GM21526 (cell line): ENCODE measurements at regions not wholly inside any gene's neighbourhood (a gene's known extent, or its start where the extent isn't known, plus 50 kb on each side); places are given as distances from the start of the nearest gene placed in this dataset.
"Not testable (repeated sequence)": the region's sequence is repeated elsewhere in the genome, so short reads cannot be mapped to it uniquely, and the experiment has no call there.

Source experiments
- ATAC-seq: cut with Tn5 transposase; IDR thresholded peaks from one replicate; pipeline ENCODE4 v1.9.1; 2021; ENCODE audit warnings: moderate library complexity; ENCODE audit not compliant: unreplicated experiment, low FRiP score

DNA sequence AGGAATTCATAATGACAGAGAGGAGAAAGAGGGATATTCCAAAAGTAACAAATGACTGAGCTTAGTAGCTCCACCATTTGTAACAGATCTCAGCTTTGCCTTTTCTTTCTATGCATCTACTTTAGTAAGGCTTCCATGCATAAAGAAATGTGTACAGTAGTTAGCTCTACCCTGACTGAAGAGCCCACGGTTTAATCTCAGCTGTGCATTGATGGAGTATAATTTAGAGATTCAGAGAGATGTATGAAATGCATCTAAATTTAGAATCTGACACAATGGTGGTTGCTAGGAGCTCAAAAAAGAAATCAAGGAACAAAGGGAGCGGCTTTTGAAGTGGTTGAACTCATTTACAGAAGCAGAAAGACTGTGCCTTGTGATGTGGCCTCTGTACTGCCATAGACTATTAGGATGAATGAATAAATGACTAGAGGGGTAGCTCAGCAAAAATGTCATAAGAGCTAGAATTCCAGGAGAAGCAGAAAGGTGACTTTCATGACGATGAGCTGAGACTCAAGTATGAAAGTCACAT is 838.6 kb downstream of the RPS29 start:
- no peak for ATAC-seq

DNA sequence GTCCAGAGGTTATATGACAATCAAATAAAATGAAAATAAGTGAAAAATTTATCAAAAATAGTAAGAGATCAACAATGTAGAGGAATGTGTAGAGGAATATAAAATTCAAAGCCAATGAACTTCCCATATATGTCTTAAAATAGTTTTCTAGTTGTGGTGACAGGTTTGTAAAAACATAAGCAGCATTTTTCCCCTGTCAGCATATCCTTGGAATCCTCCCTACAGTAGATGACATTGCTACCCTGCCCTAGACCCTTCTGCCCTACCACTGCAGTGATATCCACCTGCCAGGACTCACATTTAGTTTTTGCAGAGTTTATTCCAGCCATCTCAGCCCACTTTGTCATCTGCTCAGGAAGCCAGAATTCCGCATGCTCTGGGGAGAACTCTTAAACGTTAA is 842.0 kb downstream of the RPS29 start:
- no peak for ATAC-seq

DNA sequence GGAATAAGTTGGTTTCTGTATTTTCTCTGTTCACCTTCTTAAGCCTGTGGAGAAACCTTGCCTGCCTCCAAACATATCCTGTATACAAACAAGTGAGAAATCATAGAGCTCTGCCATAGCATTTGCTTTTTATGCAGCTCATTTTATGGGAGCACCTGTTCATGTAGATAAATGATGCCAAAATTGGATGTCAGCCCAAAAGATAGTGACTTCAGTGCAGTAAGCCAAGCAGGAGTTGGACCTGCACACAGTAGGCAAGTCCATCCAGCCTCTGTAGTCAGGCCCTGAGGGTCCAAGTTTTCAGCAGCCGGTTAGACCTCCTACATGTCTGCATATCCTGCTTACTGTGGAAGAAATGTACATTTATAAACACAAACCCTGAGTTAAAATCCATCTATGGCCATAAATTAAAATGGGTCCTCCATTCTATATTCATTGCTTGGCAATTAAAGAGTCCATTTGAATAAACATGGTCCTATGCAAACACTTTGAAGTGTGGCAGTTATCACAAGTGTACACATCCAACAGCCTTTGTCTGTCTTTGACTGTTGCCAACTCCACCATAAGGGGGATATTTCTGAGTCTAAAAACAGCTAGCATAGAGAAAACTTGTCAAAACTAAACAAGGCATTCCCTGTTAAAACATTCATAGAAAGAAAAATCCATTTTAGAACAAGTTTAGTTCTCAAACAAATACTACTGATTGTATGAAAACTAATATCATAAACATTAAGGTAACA is 847.8 kb downstream of the RPS29 start:
- no peak for ATAC-seq

DNA sequence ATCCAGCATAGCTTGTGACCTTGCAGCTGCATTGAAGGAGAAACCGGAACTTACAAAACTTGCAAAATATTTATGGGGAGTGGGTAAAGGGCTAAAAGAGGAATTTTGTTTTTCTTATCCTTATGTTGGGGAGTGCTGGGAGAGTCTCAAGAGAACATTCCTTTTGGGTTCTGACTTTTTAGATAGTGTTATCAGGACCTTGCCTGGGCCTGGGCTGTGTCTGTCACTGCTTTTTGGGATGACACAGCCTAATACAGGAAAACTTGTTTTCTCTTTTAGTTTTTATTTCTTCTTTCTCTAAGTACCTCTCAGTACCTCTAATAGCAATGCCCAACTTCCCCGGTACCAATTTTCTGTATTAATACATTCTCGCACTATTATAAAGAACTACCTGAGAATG is 850.6 kb downstream of the RPS29 start:
- no peak for ATAC-seq

DNA sequence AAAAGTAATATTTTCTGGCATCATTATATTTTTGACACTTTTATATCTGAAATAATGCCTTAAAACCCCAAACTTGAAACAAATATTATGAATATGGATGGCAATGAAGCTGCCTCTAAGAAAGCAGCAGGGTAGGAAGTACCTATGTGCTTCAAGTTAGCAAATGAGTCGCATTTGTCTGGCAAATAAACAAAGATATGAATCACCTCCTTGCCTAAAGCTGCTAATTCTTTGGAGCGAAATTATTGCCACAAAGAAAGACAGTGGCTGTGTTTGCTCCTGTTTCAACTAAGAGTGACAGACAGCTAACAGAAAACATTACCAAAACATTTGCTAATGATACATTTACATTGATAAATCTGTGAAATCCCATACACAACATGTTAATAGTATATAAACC is 854.9 kb downstream of the RPS29 start:
- no peak for ATAC-seq

DNA sequence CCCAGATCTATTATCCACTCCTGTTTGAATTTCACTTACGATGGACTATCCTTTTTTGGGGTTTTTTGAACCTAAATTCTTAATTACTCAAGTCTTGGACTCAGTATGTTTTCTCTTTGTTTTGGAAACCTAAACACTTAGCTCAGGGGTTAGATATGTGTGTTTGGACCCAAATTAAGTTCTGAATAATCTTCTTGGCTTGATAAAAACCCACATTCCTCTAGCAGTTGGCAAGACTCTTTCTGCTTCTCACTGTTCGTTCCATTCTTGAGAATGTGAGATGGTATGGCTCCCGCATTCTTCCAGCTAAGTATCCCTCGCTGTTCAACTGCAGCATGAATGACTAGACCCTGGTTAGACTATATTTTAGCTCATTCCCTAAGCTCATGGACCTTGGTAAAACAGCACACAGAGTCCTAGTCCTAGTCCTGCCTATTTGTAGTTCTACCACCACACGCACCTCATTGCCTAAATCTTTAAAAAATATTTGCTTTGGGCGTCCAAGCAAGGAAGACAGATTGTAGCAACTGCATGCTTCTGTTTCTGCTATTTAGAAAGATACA is 860.0 kb downstream of the RPS29 start:
- no peak for ATAC-seq

DNA sequence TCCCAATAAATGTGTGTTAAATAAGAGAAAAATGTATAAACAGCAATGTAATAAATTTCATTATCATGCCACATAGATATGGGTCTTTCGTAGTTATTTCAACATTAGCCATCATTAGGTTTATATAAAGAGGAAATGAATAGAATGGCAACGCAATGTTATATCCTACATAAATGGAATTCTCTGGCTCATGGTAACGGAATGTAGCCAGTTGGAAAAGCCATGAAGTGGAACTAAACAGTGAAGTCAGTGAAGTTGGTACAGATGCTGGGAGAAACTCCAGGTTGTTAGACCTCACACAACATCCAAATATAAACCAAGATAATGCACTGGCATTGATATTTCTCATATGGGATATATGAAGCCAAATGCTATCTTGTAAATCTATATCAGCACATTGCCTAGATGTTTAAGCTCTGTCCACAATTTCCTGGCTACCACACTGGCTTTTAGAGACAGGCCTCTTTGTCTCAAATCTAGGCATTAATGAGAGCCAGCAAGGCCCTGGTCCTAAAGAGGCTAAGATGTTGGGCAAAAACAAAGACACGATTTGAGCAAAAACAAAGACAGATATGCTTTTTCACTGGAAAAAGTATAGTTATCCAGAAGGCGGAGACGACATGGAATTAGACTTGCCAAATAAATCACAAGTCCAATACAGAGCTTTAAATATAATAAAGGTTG is 861.0 kb downstream of the RPS29 start:
- no peak for ATAC-seq

DNA sequence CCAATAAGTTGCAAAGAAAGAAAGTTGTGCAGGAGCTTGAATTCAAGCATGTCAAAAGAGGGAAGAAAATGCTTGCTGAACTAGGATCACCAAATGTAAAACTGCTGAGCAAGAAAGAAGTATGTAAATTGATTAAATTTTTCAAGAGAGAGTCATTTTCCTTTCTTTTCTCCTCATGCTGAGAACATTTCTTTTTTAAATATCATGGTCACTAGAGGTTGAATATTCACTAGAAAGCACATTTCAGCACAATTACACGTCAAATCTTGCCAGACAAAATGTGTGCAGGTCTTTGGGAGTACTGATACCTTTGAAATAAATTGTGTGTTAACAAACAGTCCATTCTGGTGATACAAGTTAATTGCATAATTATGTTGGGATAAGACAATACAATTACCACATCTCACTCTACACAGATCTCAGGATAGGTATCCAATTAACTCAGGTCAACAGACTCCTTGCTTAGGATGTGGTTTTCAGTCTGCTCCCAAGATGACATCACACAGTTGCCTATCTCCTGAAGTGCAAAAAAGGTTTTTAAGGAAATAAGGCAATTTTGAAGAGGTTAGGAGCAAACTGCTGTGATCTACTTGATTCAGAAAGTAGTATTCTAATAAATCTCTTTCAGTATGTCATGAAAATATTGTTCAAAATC is 862.2 kb downstream of the RPS29 start:
- no peak for ATAC-seq

DNA sequence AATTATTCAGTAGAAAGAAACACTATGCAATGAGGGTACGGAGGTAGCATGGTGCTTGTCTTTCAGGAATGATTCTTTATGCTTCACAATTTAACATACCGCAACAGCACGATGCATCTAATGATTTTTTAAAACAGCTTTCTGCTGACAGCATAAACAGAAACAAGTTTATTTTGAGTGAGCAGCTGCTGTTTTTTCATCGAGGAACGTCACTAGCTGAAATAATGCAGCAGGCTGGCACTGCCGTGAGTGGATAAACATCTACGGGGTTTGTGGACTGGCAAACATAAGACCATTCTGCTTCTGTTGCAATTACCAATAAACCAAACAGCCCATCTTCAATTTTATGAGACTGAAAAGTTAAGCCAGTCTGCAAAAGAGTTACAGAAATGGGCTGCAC is 871.8 kb downstream of the RPS29 start:
- no peak for ATAC-seq

DNA sequence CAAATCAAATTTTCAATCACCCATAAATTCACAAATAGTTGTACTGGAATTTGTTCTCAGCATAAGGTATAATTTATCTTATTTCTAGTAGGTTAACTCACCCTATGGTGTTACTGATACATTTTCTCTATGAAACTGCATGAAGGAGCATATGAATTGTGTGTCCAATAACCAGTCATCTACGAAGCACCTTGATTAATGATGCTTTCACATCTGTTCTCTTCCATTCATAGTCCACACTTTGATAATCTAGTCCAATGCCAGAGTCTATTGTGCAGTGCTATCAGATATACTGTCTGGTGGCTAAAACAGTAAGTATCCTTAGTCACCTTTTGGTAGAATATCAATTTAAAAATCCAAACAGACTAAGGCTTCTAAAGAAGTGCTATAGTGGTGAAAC is 876.0 kb downstream of the RPS29 start:
- no peak for ATAC-seq

DNA sequence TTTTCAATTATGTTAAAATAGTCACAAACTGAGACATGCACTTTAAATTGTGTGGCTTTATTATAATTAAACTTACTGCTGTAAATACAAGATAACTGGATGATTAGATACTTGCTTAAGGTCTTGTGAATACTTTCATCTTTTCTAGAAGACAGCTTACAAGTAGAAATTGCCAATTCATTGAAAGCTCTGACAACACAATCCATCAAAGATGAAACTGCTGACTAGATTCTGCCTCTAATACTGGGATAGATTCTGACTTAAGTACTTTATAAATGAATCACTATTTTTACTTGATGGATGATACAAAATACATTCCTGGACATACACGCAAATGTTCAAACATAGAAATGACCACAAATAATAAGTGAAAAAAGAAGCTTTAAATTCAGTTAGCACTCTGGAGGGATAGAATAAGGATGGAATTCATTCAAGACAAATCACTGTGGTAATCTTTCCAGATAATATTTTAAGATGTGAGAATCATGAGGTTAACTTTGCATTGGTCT is 876.8 kb downstream of the RPS29 start:
- no peak for ATAC-seq

DNA sequence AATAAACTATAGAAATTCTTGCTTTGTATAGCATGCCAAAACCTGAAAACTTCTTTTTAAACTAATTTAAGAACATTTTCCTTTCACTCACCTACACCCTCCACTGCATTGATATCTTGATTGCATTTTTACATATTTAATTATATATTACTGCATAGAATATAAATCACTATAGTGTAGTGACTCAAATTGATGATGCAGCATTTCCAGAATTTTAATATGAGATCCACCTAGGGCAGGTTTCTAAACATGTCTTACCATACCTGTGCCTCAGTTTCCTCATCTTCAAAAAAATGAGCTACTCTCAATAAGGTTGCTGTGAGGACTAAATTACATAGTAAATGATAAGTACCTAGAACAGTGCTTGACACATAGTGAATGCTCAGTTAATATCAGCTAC is 881.5 kb downstream of the RPS29 start:
- ATAC-seq: no peak

DNA sequence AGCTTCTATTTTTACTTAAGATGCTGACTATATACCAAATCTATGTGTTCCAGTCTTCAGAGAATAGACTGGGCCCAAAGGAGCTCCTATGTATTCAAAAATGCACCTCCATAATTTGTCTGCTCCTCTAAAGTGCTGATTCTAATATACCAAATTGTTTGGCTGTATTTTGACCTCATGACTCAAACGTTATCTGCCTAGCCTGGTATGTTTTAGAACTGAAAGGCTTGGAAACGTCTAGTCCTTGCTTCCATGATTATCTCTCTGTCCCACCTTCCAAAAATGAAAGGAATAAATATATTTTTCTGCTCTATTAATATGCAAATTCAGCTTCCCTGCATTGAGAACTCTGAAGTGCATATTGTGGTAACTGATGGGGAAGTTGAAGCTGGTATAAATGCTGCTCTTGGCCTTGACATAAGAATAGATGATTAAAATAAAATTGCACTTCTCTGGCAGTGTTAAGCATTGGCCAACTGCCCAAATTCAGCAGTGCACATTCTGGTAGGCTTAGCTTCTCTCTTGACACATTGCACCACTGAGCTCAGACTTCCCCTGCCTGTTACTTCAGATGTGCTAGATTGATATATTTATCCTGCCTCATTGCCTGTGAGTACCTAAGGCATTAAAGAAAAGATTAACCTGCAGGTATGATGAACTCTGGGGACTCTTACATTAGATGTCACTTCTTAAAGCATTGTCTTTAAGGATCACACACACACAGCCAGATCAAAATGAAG is 882.3 kb downstream of the RPS29 start:
- ATAC-seq: no peak

DNA sequence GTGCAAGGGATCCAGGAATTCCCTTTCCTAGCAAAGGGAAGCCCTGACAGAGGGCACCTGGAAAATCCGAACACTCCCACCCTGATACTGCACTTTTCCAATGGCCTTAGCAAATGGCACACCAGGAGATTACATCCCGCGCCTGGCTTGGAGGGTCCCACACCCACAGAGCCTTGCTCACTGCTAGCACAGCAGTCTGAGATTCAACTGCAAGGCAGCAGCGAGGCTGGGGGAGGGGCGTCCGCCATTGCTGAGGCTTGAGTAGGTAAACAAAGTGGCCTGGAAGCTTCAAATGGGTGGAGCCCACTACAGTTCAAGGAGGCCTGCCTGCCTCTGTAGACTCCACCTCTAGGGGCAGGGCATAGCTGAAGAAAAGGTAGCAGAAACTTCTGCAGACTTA is 888.8 kb downstream of the RPS29 start:
- ATAC-seq: not testable (repeated sequence)

DNA sequence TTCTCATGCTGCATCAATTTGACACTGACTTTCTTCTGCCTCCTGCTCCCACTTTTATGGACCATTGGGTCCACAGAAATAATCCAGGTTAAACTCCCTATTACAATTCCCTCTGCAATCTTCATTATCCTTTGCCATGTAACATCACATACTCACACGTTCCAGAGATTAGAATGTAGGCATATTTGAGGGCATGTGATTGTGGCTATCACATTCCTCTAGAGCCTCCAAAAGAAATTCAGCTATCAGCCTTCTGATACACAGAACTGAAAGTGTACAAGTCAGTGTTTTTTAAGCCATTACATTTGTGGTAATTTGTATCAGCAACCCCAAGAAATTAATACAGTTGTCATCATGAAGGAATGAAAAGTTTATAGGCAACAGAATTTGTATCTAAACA is 892.4 kb downstream of the RPS29 start:
- no peak for ATAC-seq

DNA sequence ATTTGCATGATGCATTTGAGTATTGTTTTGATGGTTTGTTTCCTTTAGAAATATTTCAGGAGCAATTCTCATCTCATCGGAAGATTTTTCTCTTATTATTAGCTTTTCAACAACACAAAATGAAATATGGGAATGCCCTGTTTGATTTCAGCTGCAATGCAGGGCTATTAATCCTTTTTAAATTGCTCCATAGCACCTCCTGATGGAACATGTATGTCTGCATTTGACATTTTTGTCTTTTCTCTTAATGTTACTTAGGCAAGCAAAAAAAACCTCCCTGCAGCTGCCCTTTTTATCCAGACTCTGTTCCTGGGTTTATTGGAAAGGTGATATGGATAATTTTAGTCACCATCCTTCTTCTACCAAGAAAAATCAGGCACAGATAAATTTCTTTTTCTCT is 895.8 kb downstream of the RPS29 start:
- no peak for ATAC-seq

DNA sequence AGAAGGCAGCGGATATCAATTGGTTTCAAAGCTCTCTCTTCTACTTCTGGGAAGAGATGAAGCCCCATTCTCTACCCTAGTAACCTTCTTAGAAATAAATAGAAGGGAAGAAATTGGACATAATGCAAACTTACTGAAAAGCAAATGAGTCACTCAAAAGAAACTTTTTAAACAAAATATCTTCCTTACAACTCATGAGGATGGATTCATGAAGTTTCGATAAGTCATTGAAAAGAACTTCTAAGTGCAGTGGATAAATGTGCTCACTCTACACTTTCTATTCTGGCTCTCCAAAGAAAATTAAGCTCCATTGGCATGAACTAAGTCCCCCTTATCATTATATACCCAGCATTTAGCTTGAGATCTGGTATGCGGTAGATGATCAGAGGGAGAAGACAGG is 899.5 kb downstream of the RPS29 start:
- no peak for ATAC-seq

DNA sequence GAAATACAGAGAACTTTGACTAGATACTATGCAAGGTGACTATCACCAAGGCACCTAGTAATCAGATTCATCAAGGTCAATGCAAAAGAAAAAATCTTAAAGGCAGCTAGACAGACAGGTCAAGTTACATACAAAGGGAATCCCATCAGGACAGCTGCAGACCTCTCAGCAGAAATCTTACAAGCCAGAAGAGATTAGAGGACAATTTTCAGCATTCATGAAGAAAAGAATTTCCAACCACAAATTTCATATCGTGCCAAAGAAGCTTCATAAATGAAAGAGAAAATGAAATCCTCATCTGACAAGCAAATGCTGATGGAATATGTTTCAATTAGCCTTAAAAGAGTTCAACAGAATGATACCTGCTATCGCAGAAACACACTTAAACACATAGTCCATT is 913.7 kb downstream of the RPS29 start:
- no peak for ATAC-seq

DNA sequence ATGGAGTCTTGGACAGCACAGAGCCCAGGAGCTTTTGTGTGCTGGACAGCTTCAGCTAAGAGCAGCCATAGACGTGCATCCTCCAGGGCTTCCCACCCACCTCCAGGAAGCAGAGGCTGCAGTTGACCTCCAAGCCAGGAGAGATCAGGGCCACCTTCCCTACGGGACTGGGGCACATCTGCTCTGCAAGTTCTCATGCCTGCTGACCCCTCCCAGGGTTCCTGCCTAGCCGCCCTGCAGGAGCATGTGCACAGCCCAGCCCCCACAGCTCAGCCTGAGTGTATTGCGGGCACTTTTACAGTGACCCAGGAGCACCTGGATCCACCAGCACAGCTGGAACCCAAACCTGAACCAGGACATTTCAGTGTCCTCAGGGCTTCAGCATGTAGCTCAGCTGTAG is 915.2 kb downstream of the RPS29 start:
- no peak for ATAC-seq

DNA sequence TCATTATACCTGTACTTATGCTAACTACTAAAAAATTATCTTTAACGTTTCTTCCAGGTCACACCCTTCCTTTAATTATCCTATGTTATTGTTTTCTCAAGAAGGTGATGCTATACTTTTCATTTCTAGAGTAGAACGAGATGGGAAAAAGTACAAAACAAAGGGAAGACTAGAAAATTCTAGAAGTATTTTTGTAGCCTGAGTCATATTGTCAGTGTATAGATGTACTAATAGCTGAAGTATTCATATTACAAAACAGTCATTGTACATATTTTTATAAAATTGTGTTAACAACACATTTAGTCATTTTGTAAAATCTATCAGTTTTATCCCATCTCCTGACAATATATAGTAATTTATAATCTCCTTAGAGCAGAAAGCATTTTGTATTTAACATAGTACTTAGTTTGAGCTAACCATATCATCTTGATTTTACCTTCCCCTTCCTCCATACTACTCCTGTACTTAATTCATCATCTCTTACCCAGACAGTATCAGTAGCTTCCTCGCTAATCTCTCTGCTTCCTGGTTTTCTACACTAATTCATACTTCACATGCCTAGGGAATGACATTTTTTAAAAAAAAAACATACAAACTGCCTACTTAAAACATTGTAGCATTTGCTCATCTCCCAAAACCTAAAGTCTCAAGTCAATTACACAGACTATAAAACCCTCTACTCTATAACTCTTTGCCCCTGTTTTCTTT is 920.9 kb downstream of the RPS29 start:
- no peak for ATAC-seq
